GM12801 (cell line): ENCODE measurements at regions not wholly inside any gene's neighbourhood (a gene's known extent, or its start where the extent isn't known, plus 50 kb on each side); places are given as distances from the start of the nearest gene placed in this dataset.

Source experiments
- CTCF ChIP-seq: IDR thresholded peaks from one replicate; pipeline ENCODE4 v1.5.1; 2011; ENCODE audit warnings: control low read depth; ENCODE audit not compliant: insufficient read length; ENCODE audit errors: extremely low read depth

- TF ChIP-seq CTCF, result no peak
Observed at GRCh38 chr14:66360366-66360926, 125.7 kb upstream of the CCDC196 start.

GRCh38 chr14:66361013-66361412 is 125.2 kb upstream of the CCDC196 start:
- TF ChIP-seq CTCF, result no peak

- TF ChIP-seq CTCF, result no peak
Observed at GRCh38 chr14:66365388-66365787, 120.8 kb upstream of the CCDC196 start.

- no peak for TF ChIP-seq CTCF
Observed at GRCh38 chr14:66369157-66369697, 116.9 kb upstream of the CCDC196 start.

GRCh38 chr14:66371776-66372175 is 114.4 kb upstream of the CCDC196 start:
- TF ChIP-seq CTCF, result no peak

- no peak for TF ChIP-seq CTCF
Observed at GRCh38 chr14:66375046-66375964, 110.9 kb upstream of the CCDC196 start.

GRCh38 chr14:66377574-66377973 is 108.6 kb upstream of the CCDC196 start:
- TF ChIP-seq CTCF, result no peak
